GM06990 (cell line): ENCODE measurements at regions not wholly inside any gene's neighbourhood (a gene's known extent, or its start where the extent isn't known, plus 50 kb on each side); places are given as distances from the start of the nearest gene placed in this dataset.

Source experiments
- DNase-seq: peaks from one replicate; pipeline ENCODE4 v3.0.0-alpha.2; 2011; ENCODE audit not compliant: insufficient read length; ENCODE audit errors: extremely low read depth
- H3K27me3 ChIP-seq: replicated peaks from 2 replicates; pipeline ENCODE4 v1.6.0; 2011; ENCODE audit warnings: low read length; ENCODE audit not compliant: control insufficient read depth, insufficient read depth
- H3K36me3 ChIP-seq: 2 replicates; pipeline ENCODE4 v1.5.1; 2011; ENCODE audit warnings: low read length; ENCODE audit not compliant: control insufficient read depth, insufficient read depth
- H3K4me3 ChIP-seq: replicated peaks from 2 replicates; pipeline ENCODE4 v1.5.1; 2011; ENCODE audit warnings: low read depth, mild to moderate bottlenecking, control low read depth, low read length
- TF ChIP-seq, protein P1 (sequence below): IDR thresholded peaks from 2 replicates; pipeline ENCODE4 v1.5.1; 2011; ENCODE audit warnings: low read length, control low read depth, mild to moderate bottlenecking, inconsistent platforms; ENCODE audit not compliant: insufficient read depth, poor library complexity, severe bottlenecking

DNA sequence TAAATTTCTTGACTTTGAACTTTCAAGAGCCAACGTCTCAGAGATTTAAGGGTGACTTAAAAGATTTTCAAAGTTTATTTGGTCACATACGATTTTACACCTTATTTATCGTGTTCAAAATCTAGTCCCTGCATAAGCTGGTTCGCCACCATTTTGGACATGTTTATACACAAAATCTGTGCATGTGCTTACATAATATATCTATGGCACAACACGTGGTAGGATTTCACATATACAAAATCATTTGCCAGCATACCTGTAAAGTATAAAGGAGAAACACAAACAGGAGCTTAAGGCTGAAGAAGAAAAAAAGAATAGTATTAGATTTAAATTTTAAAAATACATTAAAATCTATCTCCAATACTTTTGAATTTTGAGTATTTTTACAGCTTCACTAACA, 190.0 kb upstream of the KYNU start:
- H3K36me3 ChIP-seq: no peaks in the 10 kb centered on the region
- no peaks in the 10 kb centered on the region for H3K27me3 ChIP-seq
- no peak overlapping the region for H3K4me3 ChIP-seq
- DNase-seq: no peak
- TF ChIP-seq, protein P1, sequence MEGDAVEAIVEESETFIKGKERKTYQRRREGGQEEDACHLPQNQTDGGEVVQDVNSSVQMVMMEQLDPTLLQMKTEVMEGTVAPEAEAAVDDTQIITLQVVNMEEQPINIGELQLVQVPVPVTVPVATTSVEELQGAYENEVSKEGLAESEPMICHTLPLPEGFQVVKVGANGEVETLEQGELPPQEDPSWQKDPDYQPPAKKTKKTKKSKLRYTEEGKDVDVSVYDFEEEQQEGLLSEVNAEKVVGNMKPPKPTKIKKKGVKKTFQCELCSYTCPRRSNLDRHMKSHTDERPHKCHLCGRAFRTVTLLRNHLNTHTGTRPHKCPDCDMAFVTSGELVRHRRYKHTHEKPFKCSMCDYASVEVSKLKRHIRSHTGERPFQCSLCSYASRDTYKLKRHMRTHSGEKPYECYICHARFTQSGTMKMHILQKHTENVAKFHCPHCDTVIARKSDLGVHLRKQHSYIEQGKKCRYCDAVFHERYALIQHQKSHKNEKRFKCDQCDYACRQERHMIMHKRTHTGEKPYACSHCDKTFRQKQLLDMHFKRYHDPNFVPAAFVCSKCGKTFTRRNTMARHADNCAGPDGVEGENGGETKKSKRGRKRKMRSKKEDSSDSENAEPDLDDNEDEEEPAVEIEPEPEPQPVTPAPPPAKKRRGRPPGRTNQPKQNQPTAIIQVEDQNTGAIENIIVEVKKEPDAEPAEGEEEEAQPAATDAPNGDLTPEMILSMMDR: no peak

DNA sequence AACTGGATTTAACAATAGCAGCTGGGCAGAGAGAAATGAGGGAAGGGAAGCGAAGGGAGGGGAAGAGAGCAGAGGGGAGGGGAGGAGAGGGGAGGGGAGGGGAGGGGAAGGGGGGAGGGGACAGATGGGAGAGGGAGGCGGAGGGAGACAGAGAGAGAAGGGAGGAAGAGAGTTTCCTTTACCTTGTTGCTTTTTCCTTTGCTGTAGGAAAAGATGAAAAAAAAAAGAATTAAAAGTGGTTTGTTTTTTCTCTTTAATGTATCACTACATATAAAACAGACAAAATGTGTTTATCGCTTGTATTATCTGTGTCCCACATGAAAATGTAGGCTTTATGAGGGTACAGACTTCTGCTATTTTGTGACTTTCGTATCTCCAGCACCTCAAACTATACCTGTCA, 190.4 kb upstream of the KYNU start:
- H3K27me3 ChIP-seq: no peaks in the 10 kb centered on the region
- TF ChIP-seq, protein P1: no peak
- H3K4me3 ChIP-seq: no peak overlapping the region
- no peak for DNase-seq
- H3K36me3 ChIP-seq: no peaks in the 10 kb centered on the region

DNA sequence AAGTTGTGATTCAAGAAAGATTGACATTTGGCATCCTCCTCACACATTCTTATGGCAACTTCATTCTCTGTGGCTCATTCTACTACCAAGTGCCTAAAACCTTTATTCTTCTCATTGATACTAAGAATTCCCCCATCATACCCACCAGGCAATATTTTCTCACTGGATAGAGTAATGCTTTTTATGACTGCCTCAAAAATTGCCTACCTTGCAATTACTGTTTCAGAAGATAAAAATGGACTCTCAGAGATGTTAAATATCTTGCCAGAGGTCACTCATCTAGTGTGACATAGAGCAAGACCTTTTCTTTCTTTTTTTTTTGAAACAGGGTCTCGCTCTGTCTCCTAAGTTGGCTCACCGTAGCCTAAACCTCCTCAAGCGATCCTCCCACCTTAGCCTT, 192.8 kb upstream of the KYNU start:
- Histone ChIP-seq H3K36me3 (no peaks in the 10 kb centered on the region), H3K4me3 (no peak overlapping the region), H3K27me3 (no peaks in the 10 kb centered on the region)
- TF ChIP-seq, protein P1: no peak
- DNase-seq: no peak

DNA sequence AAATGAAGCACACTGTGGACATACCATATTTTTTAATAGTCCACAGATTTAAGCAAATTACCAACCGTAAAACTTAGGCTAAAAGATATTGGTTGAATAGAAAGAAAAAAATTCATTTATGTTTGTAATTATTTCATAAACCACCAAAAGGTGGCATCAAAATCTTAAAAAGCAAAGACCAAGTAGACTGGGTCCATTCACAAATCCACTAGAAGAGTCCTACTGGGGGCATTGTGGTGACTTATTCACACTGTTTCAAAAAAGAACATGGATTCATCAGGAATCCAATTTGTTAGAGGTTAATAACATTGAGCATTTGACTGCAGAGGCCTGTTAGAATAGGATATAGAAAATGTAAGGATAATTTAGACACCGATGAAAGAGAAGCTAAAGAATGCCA, 194.9 kb upstream of the KYNU start:
- DNase-seq: no peak

DNA sequence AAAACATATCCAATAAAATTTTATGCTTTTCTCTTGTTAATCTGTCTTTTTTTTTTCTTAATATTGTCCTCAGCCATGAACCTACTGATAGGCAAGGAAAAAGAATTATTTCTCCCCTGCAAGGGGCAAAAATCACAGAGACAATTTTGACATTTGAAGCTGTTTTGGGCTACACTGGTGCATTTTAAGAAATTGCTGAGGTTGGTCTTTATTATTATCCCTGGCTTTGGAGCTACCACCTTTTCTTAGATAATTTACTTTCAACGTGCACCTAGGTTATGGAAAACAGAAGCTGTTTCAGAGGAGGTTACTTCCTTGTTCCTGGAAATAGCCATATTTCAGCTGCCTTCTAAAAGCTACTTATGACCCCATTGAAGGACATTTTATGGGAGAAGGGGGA, 195.5 kb upstream of the KYNU start:
- TF ChIP-seq, protein P1: no peak
- H3K4me3 ChIP-seq: no peak overlapping the region
- no peak for DNase-seq
- H3K36me3 ChIP-seq: no peaks in the 10 kb centered on the region
- H3K27me3 ChIP-seq: no peaks in the 10 kb centered on the region

More for the DNA sequence above, 194.9 kb upstream of the KYNU start:
- TF ChIP-seq, protein P1: peak; percentile 5
- H3K27me3 ChIP-seq: no peaks in the 10 kb centered on the region
- no peak overlapping the region for H3K4me3 ChIP-seq
- no peaks in the 10 kb centered on the region for H3K36me3 ChIP-seq

DNA sequence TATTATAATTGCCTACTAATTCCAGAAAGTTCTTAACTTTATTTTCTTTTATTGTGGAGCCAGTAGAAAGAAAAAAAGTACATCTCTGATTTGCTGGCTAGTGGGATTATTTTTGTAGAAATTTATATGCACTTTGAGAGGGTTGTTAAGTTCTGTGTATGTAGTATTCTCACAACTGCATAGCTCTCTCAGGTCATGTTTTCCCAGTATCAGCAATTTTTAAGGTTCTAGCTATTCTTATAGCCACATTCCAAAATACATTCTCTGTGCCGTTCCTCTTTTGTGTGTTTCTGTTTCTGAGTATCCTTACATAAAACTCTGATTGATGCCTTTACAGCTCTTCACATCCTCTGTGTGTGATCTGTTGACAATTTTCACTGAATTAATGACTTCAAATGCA, 199.3 kb upstream of the KYNU start:
- TF ChIP-seq, protein P1: no peak
- Histone ChIP-seq H3K36me3 (no peaks in the 10 kb centered on the region), H3K27me3 (no peaks in the 10 kb centered on the region), H3K4me3 (no peak overlapping the region)
- no peak for DNase-seq
